Tibial nerve (tissue), 4 donors: ENCODE measurements at regions not wholly inside any gene's neighbourhood (a gene's known extent, or its start where the extent isn't known, plus 50 kb on each side); places are given as distances from the start of the nearest gene placed in this dataset.

Source experiments
- DNase-seq, 2 donors: peaks; one replicate each; pipeline ENCODE4 v3.0.0-alpha.2; 2019; ENCODE audit warnings: low spot score in 2 of 2
- H3K27ac ChIP-seq, 4 donors: fragments of 200-600 bp; sonication (generic) in 3 of 4; one replicate each; pipeline ENCODE4 v1.5.1; 2017 to 2019; ENCODE audit warnings: mild to moderate bottlenecking in 1 of 4
- H3K27me3 ChIP-seq, 2 donors: fragments of 200-600 bp; sonication (generic) in 1 of 2; one replicate each; pipeline versions ENCODE4 v1.5.1 to v1.6.0; 2017 to 2019
- H3K36me3 ChIP-seq, 3 donors: fragments of 200-600 bp; sonication (generic); one replicate each; pipeline ENCODE4 v1.5.1; 2018 to 2019
- H3K4me1 ChIP-seq, 4 donors: fragments of 200-600 bp; sonication (generic) in 3 of 4; one replicate each; pipeline ENCODE4 v1.5.1; 2017 to 2019
- H3K4me3 ChIP-seq, 4 donors: fragments of 200-600 bp; sonication (generic) in 3 of 4; one replicate each; pipeline ENCODE4 v1.5.1; 2017 to 2019; ENCODE audit warnings: mild to moderate bottlenecking in 1 of 4, moderate library complexity in 1 of 4
- H3K9me3 ChIP-seq, 4 donors: fragments of 200-600 bp; sonication (generic) in 3 of 4; one replicate each; pipeline ENCODE4 v1.5.1; 2017 to 2019
- EP300 ChIP-seq, 2 donors: sonication (generic); formaldehyde crosslinking; IDR thresholded peaks; one replicate each; pipeline ENCODE4 v1.6.1; 2017; ENCODE audit warnings: antibody characterized with exemption in 2 of 2, mild to moderate bottlenecking in 1 of 2
- POLR2A ChIP-seq, 2 donors: fragments of 450-650 bp; IDR thresholded peaks; one replicate each; pipeline ENCODE4 v1.6.1; 2017; ENCODE audit warnings: antibody characterized with exemption in 2 of 2, mild to moderate bottlenecking in 2 of 2, moderate library complexity in 2 of 2
- WGBS, 2 donors: methylation state at CpG; one replicate each; pipeline ENCODE4 v1.1.5; 2018; 5-methylcytosine and 5-hydroxymethylcytosine counted together
- TF ChIP-seq, protein P1 (sequence below), 5 experiments: fragments of 200-600 bp in 3 of 5; fragments of 450-650 bp in 2 of 5; sonication (generic) in 3 of 5; IDR thresholded peaks; one replicate each; pipeline ENCODE4 v1.5.1; 2016 to 2019; ENCODE audit warnings: antibody characterized with exemption in 5 of 5, mild to moderate bottlenecking in 3 of 5, moderate library complexity in 2 of 5

DNA sequence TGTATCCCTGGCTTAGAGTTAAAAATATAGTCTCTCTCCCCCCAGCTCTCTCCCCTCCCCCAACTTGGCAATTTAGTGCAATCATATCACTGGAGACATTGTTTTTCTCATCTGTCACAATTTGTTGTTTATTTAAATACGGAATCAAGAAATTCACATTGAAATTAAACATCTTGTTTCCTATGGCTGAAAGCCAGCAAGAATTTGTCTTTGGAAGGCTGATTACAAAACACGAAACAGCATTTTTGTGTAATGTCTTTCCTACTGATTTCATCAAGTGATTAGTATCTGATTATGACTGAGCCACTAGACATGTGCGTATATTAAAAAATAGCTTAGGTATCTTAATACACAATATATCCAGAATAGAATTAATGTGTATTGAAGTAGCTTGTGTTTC lies 119.7 kb downstream of the LYPLAL1 start:
- Histone ChIP-seq H3K27ac (no peak overlapping the region), H3K27me3 (no peaks in the 10 kb centered on the region), H3K4me3 (no peak overlapping the region), H3K4me1 (no peaks in the 10 kb centered on the region), H3K36me3 (no peaks in the 10 kb centered on the region), H3K9me3 (no peaks in the 10 kb centered on the region)
- TF ChIP-seq EP300 (IDR thresholded peaks at IDR 0.05): no peak
- TF ChIP-seq POLR2A (IDR thresholded peaks at IDR 0.05): no peak
- TF ChIP-seq, protein P1, sequence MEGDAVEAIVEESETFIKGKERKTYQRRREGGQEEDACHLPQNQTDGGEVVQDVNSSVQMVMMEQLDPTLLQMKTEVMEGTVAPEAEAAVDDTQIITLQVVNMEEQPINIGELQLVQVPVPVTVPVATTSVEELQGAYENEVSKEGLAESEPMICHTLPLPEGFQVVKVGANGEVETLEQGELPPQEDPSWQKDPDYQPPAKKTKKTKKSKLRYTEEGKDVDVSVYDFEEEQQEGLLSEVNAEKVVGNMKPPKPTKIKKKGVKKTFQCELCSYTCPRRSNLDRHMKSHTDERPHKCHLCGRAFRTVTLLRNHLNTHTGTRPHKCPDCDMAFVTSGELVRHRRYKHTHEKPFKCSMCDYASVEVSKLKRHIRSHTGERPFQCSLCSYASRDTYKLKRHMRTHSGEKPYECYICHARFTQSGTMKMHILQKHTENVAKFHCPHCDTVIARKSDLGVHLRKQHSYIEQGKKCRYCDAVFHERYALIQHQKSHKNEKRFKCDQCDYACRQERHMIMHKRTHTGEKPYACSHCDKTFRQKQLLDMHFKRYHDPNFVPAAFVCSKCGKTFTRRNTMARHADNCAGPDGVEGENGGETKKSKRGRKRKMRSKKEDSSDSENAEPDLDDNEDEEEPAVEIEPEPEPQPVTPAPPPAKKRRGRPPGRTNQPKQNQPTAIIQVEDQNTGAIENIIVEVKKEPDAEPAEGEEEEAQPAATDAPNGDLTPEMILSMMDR (IDR thresholded peaks at IDR 0.05): no peak
- DNase-seq: no peak
- 45 to 52% methylated on average over 3 of the region's 3 CpGs for WGBS, 2 donors

DNA sequence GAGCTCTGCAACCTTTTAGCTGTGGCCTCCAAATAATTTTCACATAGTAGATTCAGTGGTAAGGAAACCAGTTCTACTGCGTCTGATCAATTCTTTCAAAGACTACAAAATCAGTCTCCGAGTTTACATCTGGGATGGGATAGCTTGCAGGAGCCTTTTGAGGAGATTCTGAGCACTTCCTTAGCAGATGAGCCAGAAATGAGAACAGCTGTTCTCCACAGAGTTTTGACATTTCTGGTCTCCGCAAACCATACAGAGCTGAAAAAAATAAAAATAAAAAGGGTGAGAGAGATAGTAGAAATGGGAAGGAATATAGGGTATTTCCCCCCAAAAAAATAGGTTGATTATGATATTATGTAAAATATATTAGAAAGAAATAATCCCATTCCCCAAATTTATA lies 119.3 kb downstream of the LYPLAL1 start:
- no peaks in the 10 kb centered on the region for H3K9me3 ChIP-seq
- DNase-seq: no peak
- no peak overlapping the region for H3K27ac ChIP-seq
- H3K36me3 ChIP-seq: no peaks in the 10 kb centered on the region
- no peak for TF ChIP-seq POLR2A (IDR thresholded peaks at IDR 0.05)
- no peak for TF ChIP-seq EP300 (IDR thresholded peaks at IDR 0.05)
- no peaks in the 10 kb centered on the region for H3K4me1 ChIP-seq
- H3K4me3 ChIP-seq: no peak overlapping the region
- no peaks in the 10 kb centered on the region for H3K27me3 ChIP-seq
- WGBS, 2 donors: 82 to 86% methylated on average over 3 of the region's 3 CpGs

DNA sequence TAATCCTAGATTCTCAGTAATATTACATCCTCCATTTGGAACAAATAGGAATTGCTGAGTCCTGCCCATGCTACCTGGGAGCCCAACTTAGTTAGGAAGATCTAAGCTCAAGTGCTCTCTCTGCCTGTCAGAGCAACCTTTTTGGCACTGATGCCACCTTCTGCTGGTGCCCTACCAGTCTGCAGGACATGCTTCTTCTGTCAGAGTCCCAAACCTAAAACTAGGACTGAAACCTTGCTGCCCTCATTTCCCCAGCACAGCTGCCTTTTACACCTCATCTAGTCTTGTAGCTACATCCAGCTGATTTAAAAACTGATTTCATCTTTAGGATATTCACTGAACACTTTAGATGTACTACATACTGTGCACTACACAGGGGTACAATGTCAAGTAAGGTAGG lies 118.7 kb downstream of the LYPLAL1 start:
- H3K4me3 ChIP-seq: no peak overlapping the region
- DNase-seq: no peak
- H3K27ac ChIP-seq: no peak overlapping the region
- H3K27me3 ChIP-seq: no peaks in the 10 kb centered on the region
- H3K36me3 ChIP-seq: no peaks in the 10 kb centered on the region
- no peaks in the 10 kb centered on the region for H3K4me1 ChIP-seq
- no peaks in the 10 kb centered on the region for H3K9me3 ChIP-seq
- no peak for TF ChIP-seq EP300 (IDR thresholded peaks at IDR 0.05)
- TF ChIP-seq, protein P1 (IDR thresholded peaks at IDR 0.05): no peak
- TF ChIP-seq POLR2A (IDR thresholded peaks at IDR 0.05): no peak

- Histone ChIP-seq H3K36me3 (no peaks in the 10 kb centered on the region), H3K9me3 (no peaks in the 10 kb centered on the region), H3K27me3 (no peaks in the 10 kb centered on the region), H3K27ac (no peak overlapping the region), H3K4me3 (no peak overlapping the region), H3K4me1 (no peaks in the 10 kb centered on the region)
- TF ChIP-seq POLR2A (IDR thresholded peaks at IDR 0.05) (no peak), EP300 (IDR thresholded peaks at IDR 0.05) (no peak)
- TF ChIP-seq, protein P1 (IDR thresholded peaks at IDR 0.05): no peak
- DNase-seq: no peak
- 78 to 83% methylated on average over 6 of the region's 6 CpGs for WGBS, 2 donors
These were observed 115.5 kb downstream of the LYPLAL1 start for GRCh38 chr1:219289171-219289570.

- no peak for DNase-seq
- H3K36me3 ChIP-seq: no peaks in the 10 kb centered on the region
- no peaks in the 10 kb centered on the region for H3K4me1 ChIP-seq
- no peaks in the 10 kb centered on the region for H3K9me3 ChIP-seq
- H3K27me3 ChIP-seq: no peaks in the 10 kb centered on the region
- no peak overlapping the region for H3K27ac ChIP-seq
- TF ChIP-seq, protein P1 (IDR thresholded peaks at IDR 0.05): no peak
- TF ChIP-seq POLR2A (IDR thresholded peaks at IDR 0.05) (no peak), EP300 (IDR thresholded peaks at IDR 0.05) (no peak)
- no peak overlapping the region for H3K4me3 ChIP-seq
These were observed 109.9 kb downstream of the LYPLAL1 start for GRCh38 chr1:219283541-219283940.

GRCh38 chr1:219281831-219282230 lies 108.2 kb downstream of the LYPLAL1 start:
- no peak overlapping the region for H3K27ac ChIP-seq
- WGBS, 2 donors: 89 to 92% methylated on average over 2 of the region's 2 CpGs
- TF ChIP-seq EP300 (IDR thresholded peaks at IDR 0.05): no peak
- TF ChIP-seq POLR2A (IDR thresholded peaks at IDR 0.05): no peak
- TF ChIP-seq, protein P1 (IDR thresholded peaks at IDR 0.05): no peak
- no peaks in the 10 kb centered on the region for H3K27me3 ChIP-seq
- H3K36me3 ChIP-seq: no peaks in the 10 kb centered on the region
- no peak for DNase-seq
- H3K9me3 ChIP-seq: no peaks in the 10 kb centered on the region
- H3K4me3 ChIP-seq: no peak overlapping the region
- peaks cover 0 to 2% (median 0%) of the 10 kb centered on the region in 4 donors for H3K4me1 ChIP-seq
